WTC11 (cell line): ENCODE measurements at regions not wholly inside any gene's neighbourhood (a gene's known extent, or its start where the extent isn't known, plus 50 kb on each side); places are given as distances from the start of the nearest gene placed in this dataset.

Source experiments
- ATAC-seq: fragments of 200-7000 bp; cut with Tn5 transposase; 2 replicates; pipeline ENCODE4 v1.10.0; 2021; ENCODE audit warnings: mild to moderate bottlenecking, moderate library complexity
- CTCF ChIA-PET: fragments of 300-600 bp; sonication (Branson Sonifier 250); formaldehyde crosslinking; loops from one replicate; lab custom pipeline; 2021; ENCODE audit warnings: antibody characterized with exemption; lab: Charles Lee
- POLR2A ChIA-PET: fragments of 350-600 bp; sonication (Branson Sonifier 250); formaldehyde crosslinking; loops from one replicate; lab custom pipeline; 2021; ENCODE audit warnings: antibody characterized with exemption; lab: Charles Lee
- DNase-seq: peaks from one replicate; pipeline ENCODE4 v3.0.0; 2021; ENCODE audit warnings: low spot score
- H3K27ac Mint-ChIP-seq: 2 replicates; pipeline ENCODE4 v1.8.0; 2021; ENCODE audit warnings: mixed read lengths
- H3K27me3 Mint-ChIP-seq: 2 replicates; pipeline ENCODE4 v1.8.0; 2021; ENCODE audit warnings: low read depth, mild to moderate bottlenecking, moderate library complexity, mixed read lengths
- H3K36me3 Mint-ChIP-seq: 2 replicates; pipeline ENCODE4 v1.8.0; 2021; ENCODE audit warnings: mixed read lengths
- H3K4me1 Mint-ChIP-seq: 2 replicates; pipeline ENCODE4 v1.8.0; 2022; ENCODE audit warnings: mixed read lengths
- H3K4me3 Mint-ChIP-seq: 2 replicates; pipeline ENCODE4 v1.8.0; 2021; ENCODE audit warnings: mild to moderate bottlenecking, moderate library complexity, mixed read lengths
- H3K9me3 Mint-ChIP-seq: 2 replicates; pipeline ENCODE4 v1.8.0; 2021; ENCODE audit warnings: mixed read lengths
- AFF4 ChIP-seq: sonication (generic); formaldehyde crosslinking; IDR thresholded peaks from 2 replicates; pipeline ENCODE4 v1.8.1; 2023; ENCODE audit warnings: mild to moderate bottlenecking, missing genetic modification reagents, borderline replicate concordance
- CDX4 ChIP-seq: fragments of 250-450 bp; sonication (Bioruptor Pico); IDR thresholded peaks from 2 replicates; pipeline ENCODE4 v1.9.0; 2021; ENCODE audit warnings: moderate library complexity, mild to moderate bottlenecking, inconsistent platforms, borderline replicate concordance
- ESRRA ChIP-seq: sonication (generic); formaldehyde crosslinking; IDR thresholded peaks from 2 replicates; pipeline ENCODE4 v1.8.1; 2022; ENCODE audit warnings: mild to moderate bottlenecking, missing genetic modification reagents, borderline replicate concordance
- FOXK1 ChIP-seq: sonication (generic); formaldehyde crosslinking; IDR thresholded peaks from 2 replicates; pipeline ENCODE4 v1.8.0; 2022; ENCODE audit warnings: mild to moderate bottlenecking, moderate library complexity, missing genetic modification reagents
- IRF1 ChIP-seq: sonication (generic); formaldehyde crosslinking; IDR thresholded peaks from 2 replicates; pipeline ENCODE4 v1.8.0; 2023; ENCODE audit warnings: missing genetic modification reagents
- JAZF1 ChIP-seq: fragments of 250-450 bp; sonication (Bioruptor Pico); IDR thresholded peaks from 2 replicates; pipeline ENCODE4 v1.9.0; 2021; ENCODE audit warnings: moderate library complexity, mild to moderate bottlenecking, inconsistent platforms
- NFATC4 ChIP-seq: fragments of 250-450 bp; sonication (Bioruptor Pico); IDR thresholded peaks from 2 replicates; pipeline ENCODE4 v1.9.0; 2021; ENCODE audit warnings: mild to moderate bottlenecking
- NR2C2 ChIP-seq: sonication (generic); formaldehyde crosslinking; IDR thresholded peaks from 2 replicates; pipeline ENCODE4 v1.8.0; 2022; ENCODE audit warnings: mild to moderate bottlenecking, missing genetic modification reagents
- RORB ChIP-seq: fragments of 250-450 bp; sonication (Bioruptor Pico); IDR thresholded peaks from 2 replicates; pipeline ENCODE4 v1.9.0; 2021; ENCODE audit warnings: mild to moderate bottlenecking
- ZBTB21 ChIP-seq: sonication (generic); formaldehyde crosslinking; IDR thresholded peaks from 2 replicates; pipeline ENCODE4 v1.8.1; 2023; ENCODE audit warnings: mild to moderate bottlenecking, missing genetic modification reagents, borderline replicate concordance
- ZNF317 ChIP-seq: sonication (generic); formaldehyde crosslinking; IDR thresholded peaks from 2 replicates; pipeline ENCODE4 v1.8.1; 2023; ENCODE audit warnings: low read depth, mild to moderate bottlenecking, moderate library complexity, missing genetic modification reagents, borderline replicate concordance
- TF ChIP-seq, protein P1 (sequence below): sonication (generic); formaldehyde crosslinking; IDR thresholded peaks from 2 replicates; pipeline ENCODE4 v1.8.0; 2023; ENCODE audit warnings: mild to moderate bottlenecking, missing genetic modification reagents
- TF ChIP-seq, protein P2 (sequence below): fragments of 250-450 bp; sonication (Bioruptor Pico); IDR thresholded peaks from 2 replicates; pipeline ENCODE4 v1.9.0; 2021; ENCODE audit warnings: mild to moderate bottlenecking
- TF ChIP-seq, protein P3 (sequence below): sonication (generic); formaldehyde crosslinking; IDR thresholded peaks from 2 replicates; pipeline ENCODE4 v1.8.0; 2022; ENCODE audit warnings: mild to moderate bottlenecking, missing genetic modification reagents
- TF ChIP-seq, protein P4 (sequence below): fragments of 250-450 bp; sonication (Bioruptor Pico); IDR thresholded peaks from 2 replicates; pipeline ENCODE4 v1.9.0; 2021; ENCODE audit warnings: mild to moderate bottlenecking
- TF ChIP-seq, protein P5 (sequence below): sonication (generic); formaldehyde crosslinking; IDR thresholded peaks from 2 replicates; pipeline ENCODE4 v1.8.0; 2022; ENCODE audit warnings: mild to moderate bottlenecking, missing genetic modification reagents
- TF ChIP-seq, protein P6 (sequence below): sonication (generic); formaldehyde crosslinking; IDR thresholded peaks from 2 replicates; pipeline ENCODE4 v1.8.0; 2022; ENCODE audit warnings: mild to moderate bottlenecking, missing genetic modification reagents

GRCh38 chr10:23820792-23821191, 381.9 kb downstream of the OTUD1 start (continued):
- no peak for TF ChIP-seq ZNF317 (CRISPR knock-in tag)
- TF ChIP-seq ZBTB21 = no peak
- TF ChIP-seq, all 79 proteins: peak for 0

DNA sequence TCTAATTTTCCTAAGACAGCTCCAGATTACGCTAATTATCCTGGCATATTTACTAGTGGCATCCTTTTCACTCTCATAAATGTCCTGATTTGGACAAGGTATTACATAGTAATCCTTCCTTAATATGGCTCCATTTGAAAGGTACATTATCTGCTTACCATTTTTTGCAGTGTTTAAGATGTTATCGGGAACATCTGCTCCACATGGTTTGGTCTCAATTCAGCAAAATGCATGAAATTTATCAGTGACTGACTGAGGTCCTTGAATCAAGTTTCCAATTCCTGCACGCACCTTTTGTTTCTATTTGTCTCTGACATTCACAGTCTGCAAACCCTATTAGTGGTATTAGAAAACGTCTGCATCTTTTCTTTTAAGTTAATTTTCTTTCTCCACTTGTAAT, 384.1 kb upstream of the KIAA1217 start:
- Mint-ChIP-seq H3K4me3 (no peak overlapping the region), H3K27me3 (no peaks in the 10 kb centered on the region), H3K27ac (no peak overlapping the region)
- POLR2A ChIA-PET = no interaction called here
- DNase-seq (no peak), ATAC-seq (no peak)
- TF ChIP-seq NFATC4 (CRISPR knock-in tag) = no peak
- TF ChIP-seq, protein P1, sequence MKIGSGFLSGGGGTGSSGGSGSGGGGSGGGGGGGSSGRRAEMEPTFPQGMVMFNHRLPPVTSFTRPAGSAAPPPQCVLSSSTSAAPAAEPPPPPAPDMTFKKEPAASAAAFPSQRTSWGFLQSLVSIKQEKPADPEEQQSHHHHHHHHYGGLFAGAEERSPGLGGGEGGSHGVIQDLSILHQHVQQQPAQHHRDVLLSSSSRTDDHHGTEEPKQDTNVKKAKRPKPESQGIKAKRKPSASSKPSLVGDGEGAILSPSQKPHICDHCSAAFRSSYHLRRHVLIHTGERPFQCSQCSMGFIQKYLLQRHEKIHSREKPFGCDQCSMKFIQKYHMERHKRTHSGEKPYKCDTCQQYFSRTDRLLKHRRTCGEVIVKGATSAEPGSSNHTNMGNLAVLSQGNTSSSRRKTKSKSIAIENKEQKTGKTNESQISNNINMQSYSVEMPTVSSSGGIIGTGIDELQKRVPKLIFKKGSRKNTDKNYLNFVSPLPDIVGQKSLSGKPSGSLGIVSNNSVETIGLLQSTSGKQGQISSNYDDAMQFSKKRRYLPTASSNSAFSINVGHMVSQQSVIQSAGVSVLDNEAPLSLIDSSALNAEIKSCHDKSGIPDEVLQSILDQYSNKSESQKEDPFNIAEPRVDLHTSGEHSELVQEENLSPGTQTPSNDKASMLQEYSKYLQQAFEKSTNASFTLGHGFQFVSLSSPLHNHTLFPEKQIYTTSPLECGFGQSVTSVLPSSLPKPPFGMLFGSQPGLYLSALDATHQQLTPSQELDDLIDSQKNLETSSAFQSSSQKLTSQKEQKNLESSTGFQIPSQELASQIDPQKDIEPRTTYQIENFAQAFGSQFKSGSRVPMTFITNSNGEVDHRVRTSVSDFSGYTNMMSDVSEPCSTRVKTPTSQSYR (CRISPR knock-in tag) = no peak
- TF ChIP-seq IRF1 (CRISPR knock-in tag) = no peak
- TF ChIP-seq CDX4 (CRISPR knock-in tag) = no peak
- no peak for TF ChIP-seq ESRRA (CRISPR knock-in tag)
- no peak for TF ChIP-seq FOXK1 (CRISPR knock-in tag)
- TF ChIP-seq, protein P2, sequence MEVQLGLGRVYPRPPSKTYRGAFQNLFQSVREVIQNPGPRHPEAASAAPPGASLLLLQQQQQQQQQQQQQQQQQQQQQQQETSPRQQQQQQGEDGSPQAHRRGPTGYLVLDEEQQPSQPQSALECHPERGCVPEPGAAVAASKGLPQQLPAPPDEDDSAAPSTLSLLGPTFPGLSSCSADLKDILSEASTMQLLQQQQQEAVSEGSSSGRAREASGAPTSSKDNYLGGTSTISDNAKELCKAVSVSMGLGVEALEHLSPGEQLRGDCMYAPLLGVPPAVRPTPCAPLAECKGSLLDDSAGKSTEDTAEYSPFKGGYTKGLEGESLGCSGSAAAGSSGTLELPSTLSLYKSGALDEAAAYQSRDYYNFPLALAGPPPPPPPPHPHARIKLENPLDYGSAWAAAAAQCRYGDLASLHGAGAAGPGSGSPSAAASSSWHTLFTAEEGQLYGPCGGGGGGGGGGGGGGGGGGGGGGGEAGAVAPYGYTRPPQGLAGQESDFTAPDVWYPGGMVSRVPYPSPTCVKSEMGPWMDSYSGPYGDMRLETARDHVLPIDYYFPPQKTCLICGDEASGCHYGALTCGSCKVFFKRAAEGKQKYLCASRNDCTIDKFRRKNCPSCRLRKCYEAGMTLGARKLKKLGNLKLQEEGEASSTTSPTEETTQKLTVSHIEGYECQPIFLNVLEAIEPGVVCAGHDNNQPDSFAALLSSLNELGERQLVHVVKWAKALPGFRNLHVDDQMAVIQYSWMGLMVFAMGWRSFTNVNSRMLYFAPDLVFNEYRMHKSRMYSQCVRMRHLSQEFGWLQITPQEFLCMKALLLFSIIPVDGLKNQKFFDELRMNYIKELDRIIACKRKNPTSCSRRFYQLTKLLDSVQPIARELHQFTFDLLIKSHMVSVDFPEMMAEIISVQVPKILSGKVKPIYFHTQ (CRISPR knock-in tag) = no peak
- no peak for TF ChIP-seq RORB (CRISPR knock-in tag)
- TF ChIP-seq, protein P3, sequence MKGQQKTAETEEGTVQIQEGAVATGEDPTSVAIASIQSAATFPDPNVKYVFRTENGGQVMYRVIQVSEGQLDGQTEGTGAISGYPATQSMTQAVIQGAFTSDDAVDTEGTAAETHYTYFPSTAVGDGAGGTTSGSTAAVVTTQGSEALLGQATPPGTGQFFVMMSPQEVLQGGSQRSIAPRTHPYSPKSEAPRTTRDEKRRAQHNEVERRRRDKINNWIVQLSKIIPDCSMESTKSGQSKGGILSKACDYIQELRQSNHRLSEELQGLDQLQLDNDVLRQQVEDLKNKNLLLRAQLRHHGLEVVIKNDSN (CRISPR knock-in tag) = no peak
- TF ChIP-seq, protein P4, sequence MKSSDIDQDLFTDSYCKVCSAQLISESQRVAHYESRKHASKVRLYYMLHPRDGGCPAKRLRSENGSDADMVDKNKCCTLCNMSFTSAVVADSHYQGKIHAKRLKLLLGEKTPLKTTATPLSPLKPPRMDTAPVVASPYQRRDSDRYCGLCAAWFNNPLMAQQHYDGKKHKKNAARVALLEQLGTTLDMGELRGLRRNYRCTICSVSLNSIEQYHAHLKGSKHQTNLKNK (CRISPR knock-in tag) = no peak
- TF ChIP-seq, protein P5, sequence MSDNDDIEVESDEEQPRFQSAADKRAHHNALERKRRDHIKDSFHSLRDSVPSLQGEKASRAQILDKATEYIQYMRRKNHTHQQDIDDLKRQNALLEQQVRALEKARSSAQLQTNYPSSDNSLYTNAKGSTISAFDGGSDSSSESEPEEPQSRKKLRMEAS (CRISPR knock-in tag) = no peak
- no peak for TF ChIP-seq JAZF1 (CRISPR knock-in tag)
- TF ChIP-seq, all 79 proteins: peak for 0
- Mint-ChIP-seq H3K36me3 (no peaks in the 10 kb centered on the region), H3K9me3 (no peaks in the 10 kb centered on the region), H3K4me1 (no peaks in the 10 kb centered on the region)
- CTCF ChIA-PET = no interaction called here

DNA sequence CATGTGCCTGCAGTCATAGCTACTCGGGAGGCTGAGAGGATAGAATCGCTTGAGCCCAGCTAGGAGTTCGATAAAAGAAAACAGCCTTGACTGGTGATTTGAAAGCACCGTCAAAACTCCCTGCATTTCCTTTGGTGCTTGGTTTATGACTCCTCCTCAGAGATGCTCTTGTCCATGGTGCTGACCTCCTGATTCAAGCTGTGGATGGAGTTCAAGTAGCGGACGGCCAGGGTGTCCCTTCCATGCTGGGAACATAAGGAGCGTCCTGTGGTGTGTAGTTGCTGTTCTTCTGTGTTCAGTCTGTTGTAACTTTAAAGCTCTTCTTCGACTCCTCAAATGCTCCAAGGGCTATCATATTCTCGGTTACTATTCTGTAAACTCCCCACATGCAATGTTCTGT, 382.5 kb upstream of the KIAA1217 start:
- peak; percentile 91 for ATAC-seq
- TF ChIP-seq NR2C2 (CRISPR knock-in tag) = no peak
- TF ChIP-seq, protein P6, sequence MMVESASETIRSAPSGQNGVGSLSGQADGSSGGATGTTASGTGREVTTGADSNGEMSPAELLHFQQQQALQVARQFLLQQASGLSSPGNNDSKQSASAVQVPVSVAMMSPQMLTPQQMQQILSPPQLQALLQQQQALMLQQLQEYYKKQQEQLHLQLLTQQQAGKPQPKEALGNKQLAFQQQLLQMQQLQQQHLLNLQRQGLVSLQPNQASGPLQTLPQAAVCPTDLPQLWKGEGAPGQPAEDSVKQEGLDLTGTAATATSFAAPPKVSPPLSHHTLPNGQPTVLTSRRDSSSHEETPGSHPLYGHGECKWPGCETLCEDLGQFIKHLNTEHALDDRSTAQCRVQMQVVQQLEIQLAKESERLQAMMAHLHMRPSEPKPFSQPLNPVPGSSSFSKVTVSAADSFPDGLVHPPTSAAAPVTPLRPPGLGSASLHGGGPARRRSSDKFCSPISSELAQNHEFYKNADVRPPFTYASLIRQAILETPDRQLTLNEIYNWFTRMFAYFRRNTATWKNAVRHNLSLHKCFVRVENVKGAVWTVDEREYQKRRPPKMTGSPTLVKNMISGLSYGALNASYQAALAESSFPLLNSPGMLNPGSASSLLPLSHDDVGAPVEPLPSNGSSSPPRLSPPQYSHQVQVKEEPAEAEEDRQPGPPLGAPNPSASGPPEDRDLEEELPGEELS = 0 out of 2 replicates have a peak, but pooled peaks have one; percentile 27
- TF ChIP-seq ESRRA (CRISPR knock-in tag) = no peak
- no peak for TF ChIP-seq AFF4 (CRISPR knock-in tag)

More for the DNA sequence above, 382.5 kb upstream of the KIAA1217 start:
- Mint-ChIP-seq H3K9me3 (no peaks in the 10 kb centered on the region), H3K4me1 (no peaks in the 10 kb centered on the region), H3K27me3 (no peaks in the 10 kb centered on the region; the same call in 1 of the 2 replicates), H3K27ac (no peak overlapping the region), H3K36me3 (no peaks in the 10 kb centered on the region), H3K4me3 (no peak overlapping the region)
- peak; percentile 58 for DNase-seq
- ChIA-PET POLR2A (no interaction called here), CTCF (no interaction called here)
